ENCODE measurements at regions not wholly inside any gene's neighbourhood (a gene's known extent, or its start where the extent isn't known, plus 50 kb on each side); places are given as distances from the start of the nearest gene placed in this dataset.

DNA sequence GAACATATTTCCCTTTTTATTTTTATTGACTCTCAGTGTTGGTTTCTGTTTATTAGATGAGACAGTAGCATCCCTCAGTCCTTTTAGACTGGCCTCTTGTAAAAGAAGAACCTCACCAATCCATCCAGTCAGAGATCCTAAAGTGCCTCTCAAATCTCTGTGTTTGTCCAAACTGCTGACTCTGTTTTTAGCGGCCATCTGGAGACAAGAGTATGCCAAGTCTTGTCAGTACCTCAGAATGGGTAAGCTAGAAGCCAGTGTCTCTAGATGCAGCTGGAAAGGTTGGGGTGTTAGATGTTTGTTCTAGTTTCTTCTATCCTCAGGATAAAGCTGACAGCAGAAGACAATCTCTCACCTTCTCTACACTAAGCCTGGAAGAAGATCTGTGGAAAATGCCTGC lies 537.7 kb upstream of the ZNF385D start:
- TF ChIP-seq ZNF138 (tag by site-specific recombination; IDR thresholded peaks at IDR 0.05; ENCODE audit: borderline replicate concordance) (no peak), HOXA7 (CRISPR knock-in tag; IDR thresholded peaks at IDR 0.05; ENCODE audit: borderline replicate concordance) (no peak), SP2 (tag by site-specific recombination; IDR thresholded peaks at IDR 0.05) (no peak), ZNF747 (tag by site-specific recombination; IDR thresholded peaks at IDR 0.05) (no peak), ZNF549 (tag by site-specific recombination; IDR thresholded peaks at IDR 0.05) (no peak), ZBTB21 (tag by site-specific recombination; IDR thresholded peaks at IDR 0.05) (no peak), ZNF239 (tag by site-specific recombination; IDR thresholded peaks at IDR 0.05) (no peak), ZFP3 (tag by site-specific recombination; IDR thresholded peaks at IDR 0.05; ENCODE audit: low read depth) (no peak), ZNF341 (tag by site-specific recombination; IDR thresholded peaks at IDR 0.05; ENCODE audit: low read depth) (no peak), ZNF140 (tag by site-specific recombination; IDR thresholded peaks at IDR 0.05) (no peak)
- TF ChIP-seq, protein P1, sequence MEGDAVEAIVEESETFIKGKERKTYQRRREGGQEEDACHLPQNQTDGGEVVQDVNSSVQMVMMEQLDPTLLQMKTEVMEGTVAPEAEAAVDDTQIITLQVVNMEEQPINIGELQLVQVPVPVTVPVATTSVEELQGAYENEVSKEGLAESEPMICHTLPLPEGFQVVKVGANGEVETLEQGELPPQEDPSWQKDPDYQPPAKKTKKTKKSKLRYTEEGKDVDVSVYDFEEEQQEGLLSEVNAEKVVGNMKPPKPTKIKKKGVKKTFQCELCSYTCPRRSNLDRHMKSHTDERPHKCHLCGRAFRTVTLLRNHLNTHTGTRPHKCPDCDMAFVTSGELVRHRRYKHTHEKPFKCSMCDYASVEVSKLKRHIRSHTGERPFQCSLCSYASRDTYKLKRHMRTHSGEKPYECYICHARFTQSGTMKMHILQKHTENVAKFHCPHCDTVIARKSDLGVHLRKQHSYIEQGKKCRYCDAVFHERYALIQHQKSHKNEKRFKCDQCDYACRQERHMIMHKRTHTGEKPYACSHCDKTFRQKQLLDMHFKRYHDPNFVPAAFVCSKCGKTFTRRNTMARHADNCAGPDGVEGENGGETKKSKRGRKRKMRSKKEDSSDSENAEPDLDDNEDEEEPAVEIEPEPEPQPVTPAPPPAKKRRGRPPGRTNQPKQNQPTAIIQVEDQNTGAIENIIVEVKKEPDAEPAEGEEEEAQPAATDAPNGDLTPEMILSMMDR (tag by site-specific recombination; IDR thresholded peaks at IDR 0.05): no peak

All from HEK293 (cell line).